ENCODE measurements at regions not wholly inside any gene's neighbourhood (a gene's known extent, or its start where the extent isn't known, plus 50 kb on each side); places are given as distances from the start of the nearest gene placed in this dataset.

GRCh38 chr16:5722116-5722619 is 624.6 kb upstream of the EEF2KMT start:
- no peaks in the 10 kb centered on the region for H3K4me1 ChIP-seq (ENCODE audit: insufficient read depth, low read length)
- H3K4me3 ChIP-seq (ENCODE audit: low read length), result no peak overlapping the region
- POLR2A ChIA-PET, result no interaction called here
- H3K4me1 Mint-ChIP-seq, result no peaks in the 10 kb centered on the region
- DNase-seq, result no peak
- CTCF ChIA-PET, result no interaction called here
- H3K27ac Mint-ChIP-seq, result no peak overlapping the region
- no peaks in the 10 kb centered on the region for H3K36me3 Mint-ChIP-seq
- peaks cover 0 to 1% of the 10 kb centered on the region in 2 donors for H3K27me3 Mint-ChIP-seq
- no peaks in the 10 kb centered on the region for H3K36me3 ChIP-seq (ENCODE audit: insufficient read depth, low read length)
- H3K9me3 ChIP-seq (ENCODE audit: low read length), result no peaks in the 10 kb centered on the region
- peaks cover 0 to 11% (median 1%) of the 10 kb centered on the region in 5 donors for H3K9me3 Mint-ChIP-seq
- no peak overlapping the region for H3K27ac ChIP-seq (ENCODE audit: low read depth, low read length)
- no peaks in the 10 kb centered on the region for H3K27me3 ChIP-seq (ENCODE audit: insufficient read depth, low read length, poor library complexity, severe bottlenecking)
- no peak overlapping the region for H3K4me3 Mint-ChIP-seq

- Mint-ChIP-seq H3K27ac (no peak overlapping the region), H3K4me1 (no peaks in the 10 kb centered on the region), H3K36me3 (no peaks in the 10 kb centered on the region), H3K9me3 (peaks cover 0 to 5% (median 4%) of the 10 kb centered on the region in 5 donors), H3K4me3 (no peak overlapping the region), H3K27me3 (no peaks in the 10 kb centered on the region)
- no peak for DNase-seq
- CTCF ChIA-PET, result no interaction called here
- no peaks in the 10 kb centered on the region for H3K36me3 ChIP-seq (ENCODE audit: insufficient read depth, low read length)
- no peaks in the 10 kb centered on the region for H3K27me3 ChIP-seq (ENCODE audit: insufficient read depth, low read length, poor library complexity, severe bottlenecking)
- POLR2A ChIA-PET, result no interaction called here
- no peak overlapping the region for H3K27ac ChIP-seq (ENCODE audit: low read depth, low read length)
- no peak overlapping the region for H3K4me3 ChIP-seq (ENCODE audit: low read length)
- H3K9me3 ChIP-seq (ENCODE audit: low read length), result no peaks in the 10 kb centered on the region
- no peaks in the 10 kb centered on the region for H3K4me1 ChIP-seq (ENCODE audit: insufficient read depth, low read length)
Observed at GRCh38 chr16:5715155-5715554, 617.6 kb upstream of the EEF2KMT start.

- Histone ChIP-seq H3K4me1 (ENCODE audit: insufficient read depth, low read length) (no peaks in the 10 kb centered on the region), H3K9me3 (ENCODE audit: low read length) (no peaks in the 10 kb centered on the region), H3K27ac (ENCODE audit: low read depth, low read length) (no peak overlapping the region), H3K27me3 (ENCODE audit: insufficient read depth, low read length, poor library complexity, severe bottlenecking) (no peaks in the 10 kb centered on the region), H3K36me3 (ENCODE audit: insufficient read depth, low read length) (no peaks in the 10 kb centered on the region), H3K4me3 (ENCODE audit: low read length) (no peak overlapping the region)
- Mint-ChIP-seq H3K9me3 (peaks cover 0 to 9% (median 3%) of the 10 kb centered on the region in 5 donors), H3K27ac (no peak overlapping the region), H3K36me3 (no peaks in the 10 kb centered on the region), H3K27me3 (no peaks in the 10 kb centered on the region), H3K4me1 (no peaks in the 10 kb centered on the region), H3K4me3 (no peak overlapping the region)
- ChIA-PET CTCF (no interaction called here), POLR2A (no interaction called here)
- DNase-seq, result no peak
Observed at GRCh38 chr16:5709889-5710288, 612.3 kb upstream of the EEF2KMT start.

GRCh38 chr16:5706211-5706610 is 608.6 kb upstream of the EEF2KMT start:
- ChIA-PET POLR2A (no interaction called here), CTCF (no interaction called here)
- Histone ChIP-seq H3K4me3 (ENCODE audit: low read length) (no peak overlapping the region), H3K27me3 (ENCODE audit: insufficient read depth, low read length, poor library complexity, severe bottlenecking) (no peaks in the 10 kb centered on the region), H3K9me3 (ENCODE audit: low read length) (no peaks in the 10 kb centered on the region), H3K36me3 (ENCODE audit: insufficient read depth, low read length) (no peaks in the 10 kb centered on the region), H3K27ac (ENCODE audit: low read depth, low read length) (no peak overlapping the region), H3K4me1 (ENCODE audit: insufficient read depth, low read length) (no peaks in the 10 kb centered on the region)
- peaks cover 5 to 17% (median 12%) of the 10 kb centered on the region in 5 donors for H3K9me3 Mint-ChIP-seq
- H3K36me3 Mint-ChIP-seq, result no peaks in the 10 kb centered on the region
- H3K27ac Mint-ChIP-seq, result no peak overlapping the region
- H3K27me3 Mint-ChIP-seq, result no peaks in the 10 kb centered on the region
- no peak overlapping the region for H3K4me3 Mint-ChIP-seq
- no peaks in the 10 kb centered on the region for H3K4me1 Mint-ChIP-seq
- no peak for DNase-seq

GRCh38 chr16:5704271-5704670 is 606.7 kb upstream of the EEF2KMT start:
- no peak overlapping the region for H3K4me3 ChIP-seq (ENCODE audit: low read length)
- H3K27me3 ChIP-seq (ENCODE audit: insufficient read depth, low read length, poor library complexity, severe bottlenecking), result no peaks in the 10 kb centered on the region
- ChIA-PET CTCF (no interaction called here), POLR2A (no interaction called here)
- H3K9me3 ChIP-seq (ENCODE audit: low read length), result no peaks in the 10 kb centered on the region
- Mint-ChIP-seq H3K27ac (no peak overlapping the region), H3K4me1 (no peaks in the 10 kb centered on the region), H3K27me3 (no peaks in the 10 kb centered on the region), H3K9me3 (peaks cover 8 to 17% (median 13%) of the 10 kb centered on the region in 5 donors), H3K4me3 (no peak overlapping the region), H3K36me3 (peaks cover 0 to 2% (median 0%) of the 10 kb centered on the region in 3 donors)
- no peak overlapping the region for H3K27ac ChIP-seq (ENCODE audit: low read depth, low read length)
- no peaks in the 10 kb centered on the region for H3K4me1 ChIP-seq (ENCODE audit: insufficient read depth, low read length)
- no peak for DNase-seq
- H3K36me3 ChIP-seq (ENCODE audit: insufficient read depth, low read length), result no peaks in the 10 kb centered on the region

- no peak overlapping the region for H3K27ac Mint-ChIP-seq
- ChIA-PET POLR2A (no interaction called here), CTCF (no interaction called here)
- no peaks in the 10 kb centered on the region for H3K27me3 Mint-ChIP-seq
- H3K9me3 Mint-ChIP-seq, result peaks cover 0 to 2% (median 0%) of the 10 kb centered on the region in 5 donors
- Histone ChIP-seq H3K27me3 (ENCODE audit: insufficient read depth, low read length, poor library complexity, severe bottlenecking) (no peaks in the 10 kb centered on the region), H3K27ac (ENCODE audit: low read depth, low read length) (no peak overlapping the region), H3K4me3 (ENCODE audit: low read length) (no peak overlapping the region), H3K9me3 (ENCODE audit: low read length) (no peaks in the 10 kb centered on the region), H3K36me3 (ENCODE audit: insufficient read depth, low read length) (no peaks in the 10 kb centered on the region), H3K4me1 (ENCODE audit: insufficient read depth, low read length) (no peaks in the 10 kb centered on the region)
- no peak overlapping the region for H3K4me3 Mint-ChIP-seq
- H3K36me3 Mint-ChIP-seq, result no peaks in the 10 kb centered on the region
- H3K4me1 Mint-ChIP-seq, result no peaks in the 10 kb centered on the region
- DNase-seq, result no peak
Observed at GRCh38 chr16:5693426-5693825, 595.8 kb upstream of the EEF2KMT start.

DNA sequence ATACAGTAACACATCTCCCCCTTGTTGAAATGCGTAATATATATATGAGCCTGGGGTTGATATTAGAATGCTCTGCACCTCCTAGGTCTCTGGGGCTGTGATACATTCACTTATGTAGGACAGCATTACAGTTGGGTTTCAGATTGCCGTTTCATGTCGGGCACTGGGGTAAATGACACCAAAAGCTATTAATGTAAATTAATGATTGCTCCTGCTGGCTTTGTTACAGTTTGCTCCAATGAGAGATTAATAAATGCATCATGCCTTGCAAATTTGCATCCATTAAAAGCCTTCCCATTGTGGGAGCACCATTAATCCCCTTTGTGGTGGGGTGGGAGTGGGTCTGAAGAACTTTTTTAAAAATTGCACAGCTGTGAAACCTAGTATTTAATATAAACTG is 584.4 kb upstream of the EEF2KMT start:
- Histone ChIP-seq H3K4me3 (ENCODE audit: low read length) (no peak overlapping the region), H3K36me3 (ENCODE audit: insufficient read depth, low read length) (no peaks in the 10 kb centered on the region), H3K9me3 (ENCODE audit: low read length) (no peaks in the 10 kb centered on the region), H3K27ac (ENCODE audit: low read depth, low read length) (no peak overlapping the region), H3K4me1 (ENCODE audit: insufficient read depth, low read length) (no peaks in the 10 kb centered on the region), H3K27me3 (ENCODE audit: insufficient read depth, low read length, poor library complexity, severe bottlenecking) (no peaks in the 10 kb centered on the region)
- ChIA-PET CTCF (no interaction called here), POLR2A (no interaction called here)
- Mint-ChIP-seq H3K4me1 (no peaks in the 10 kb centered on the region), H3K9me3 (peaks cover 0 to 7% (median 2%) of the 10 kb centered on the region in 5 donors), H3K36me3 (no peaks in the 10 kb centered on the region), H3K27ac (no peak overlapping the region), H3K4me3 (no peak overlapping the region), H3K27me3 (no peaks in the 10 kb centered on the region)
- no peak for DNase-seq

GRCh38 chr16:5678371-5678770 is 580.8 kb upstream of the EEF2KMT start:
- H3K9me3 ChIP-seq (ENCODE audit: low read length), result no peaks in the 10 kb centered on the region
- Mint-ChIP-seq H3K27me3 (no peaks in the 10 kb centered on the region), H3K9me3 (peaks cover 0 to 9% (median 4%) of the 10 kb centered on the region in 5 donors), H3K36me3 (no peaks in the 10 kb centered on the region), H3K4me3 (no peak overlapping the region), H3K4me1 (no peaks in the 10 kb centered on the region), H3K27ac (no peak overlapping the region)
- ChIA-PET CTCF (interaction anchor here (1.2 kb wide), 1 partner anchor 10 kb away, joined by 4 read pairs; no protein-coding TSS in a partner anchor), POLR2A (no interaction called here)
- no peak overlapping the region for H3K27ac ChIP-seq (ENCODE audit: low read depth, low read length)
- no peak for DNase-seq
- H3K4me1 ChIP-seq (ENCODE audit: insufficient read depth, low read length), result no peaks in the 10 kb centered on the region
- no peak overlapping the region for H3K4me3 ChIP-seq (ENCODE audit: low read length)
- H3K36me3 ChIP-seq (ENCODE audit: insufficient read depth, low read length), result no peaks in the 10 kb centered on the region
- no peaks in the 10 kb centered on the region for H3K27me3 ChIP-seq (ENCODE audit: insufficient read depth, low read length, poor library complexity, severe bottlenecking)

GRCh38 chr16:5671421-5671820 is 573.8 kb upstream of the EEF2KMT start:
- Histone ChIP-seq H3K36me3 (ENCODE audit: insufficient read depth, low read length) (no peaks in the 10 kb centered on the region), H3K4me3 (ENCODE audit: low read length) (no peak overlapping the region), H3K27ac (ENCODE audit: low read depth, low read length) (no peak overlapping the region), H3K27me3 (ENCODE audit: insufficient read depth, low read length, poor library complexity, severe bottlenecking) (no peaks in the 10 kb centered on the region), H3K9me3 (ENCODE audit: low read length) (no peaks in the 10 kb centered on the region), H3K4me1 (ENCODE audit: insufficient read depth, low read length) (no peaks in the 10 kb centered on the region)
- Mint-ChIP-seq H3K9me3 (peaks cover 0 to 5% (median 0%) of the 10 kb centered on the region in 5 donors), H3K4me3 (no peak overlapping the region), H3K27ac (no peak overlapping the region), H3K36me3 (no peaks in the 10 kb centered on the region), H3K4me1 (no peaks in the 10 kb centered on the region), H3K27me3 (no peaks in the 10 kb centered on the region)
- POLR2A ChIA-PET, result no interaction called here
- DNase-seq, result no peak
- CTCF ChIA-PET, result no interaction called here
